GM10248 (cell line): ENCODE measurements at regions not wholly inside any gene's neighbourhood (a gene's known extent, or its start where the extent isn't known, plus 50 kb on each side); places are given as distances from the start of the nearest gene placed in this dataset.

Source experiments
- CTCF ChIA-PET: fragments of 300-600 bp; sonication (Branson Sonifier 250); formaldehyde crosslinking; extraction: SDS; loops from one replicate; lab custom pipeline; 2021; ENCODE audit warnings: antibody characterized with exemption; lab: Yijun Ruan, JAX
- POLR2A ChIA-PET: fragments of 350-650 bp; sonication (Branson Sonifier 250); formaldehyde crosslinking; extraction: SDS; loops from one replicate; lab custom pipeline; 2020; ENCODE audit warnings: antibody characterized with exemption; lab: Yijun Ruan, JAX
- DNase-seq: peaks from one replicate; pipeline ENCODE4 v3.0.0; 2012; ENCODE audit errors: extremely low spot score
- CTCF ChIP-seq: IDR thresholded peaks from 2 replicates; pipeline ENCODE4 v1.5.1; 2012; ENCODE audit warnings: mild to moderate bottlenecking, low read depth; ENCODE audit errors: extremely low read depth, missing control alignments, control extremely low read depth

- ChIA-PET POLR2A (no interaction called here), CTCF (interaction anchor here (1.0 to 1.4 kb wide), 2 partner anchors 42 to 48 kb away, joined by 3 read pairs; no protein-coding TSS in a partner anchor)
- no peak for TF ChIP-seq CTCF
- no peak for DNase-seq
Observed at GRCh38 chr2:66890166-66890742, 455.3 kb downstream of the MEIS1 start.

DNA sequence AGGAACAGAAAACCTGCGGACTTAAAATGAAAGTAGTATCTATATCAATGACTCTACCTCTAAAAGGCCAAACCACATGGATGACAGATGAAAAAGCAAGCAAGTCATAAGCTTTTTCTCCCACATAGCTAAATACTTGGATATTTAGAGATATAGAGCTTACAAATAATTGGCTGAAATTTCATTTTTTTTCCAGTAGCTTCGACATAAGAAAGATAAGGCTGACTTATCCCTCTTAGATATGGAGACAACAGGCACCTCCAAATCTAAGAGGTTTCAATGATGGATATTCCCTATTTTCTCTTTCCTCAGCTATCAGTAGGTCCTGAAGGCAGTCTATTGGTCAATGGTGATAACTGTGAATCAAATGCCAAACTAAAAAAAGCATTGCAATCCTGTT lies 460.3 kb downstream of the MEIS1 start:
- POLR2A ChIA-PET, result no interaction called here
- no peak for TF ChIP-seq CTCF
- CTCF ChIA-PET, result no interaction called here
- DNase-seq, result no peak

DNA sequence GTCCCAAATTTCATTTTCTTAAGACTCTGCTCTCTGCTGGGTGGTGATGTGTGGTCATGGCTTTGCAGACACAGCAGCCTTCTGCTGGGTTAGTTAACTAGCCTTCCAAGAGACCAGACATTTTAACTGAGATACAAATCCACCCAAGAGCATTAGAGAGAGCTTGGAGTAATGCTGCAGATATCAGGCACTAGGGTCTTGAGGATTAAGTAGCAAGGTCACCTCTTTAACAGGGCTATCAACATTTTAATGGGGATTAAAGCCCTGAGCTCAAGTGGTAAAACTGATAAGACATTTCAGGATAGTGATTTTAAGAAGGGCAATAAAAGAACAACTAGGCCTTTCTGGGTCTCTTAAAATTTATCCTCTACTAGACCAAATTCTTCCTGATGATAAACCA lies 461.2 kb downstream of the MEIS1 start:
- DNase-seq, result no peak
- ChIA-PET POLR2A (no interaction called here), CTCF (interaction anchor here (1.4 kb wide), 1 partner anchor 11 kb away, joined by 3 read pairs; no protein-coding TSS in a partner anchor)
- no peak for TF ChIP-seq CTCF

DNA sequence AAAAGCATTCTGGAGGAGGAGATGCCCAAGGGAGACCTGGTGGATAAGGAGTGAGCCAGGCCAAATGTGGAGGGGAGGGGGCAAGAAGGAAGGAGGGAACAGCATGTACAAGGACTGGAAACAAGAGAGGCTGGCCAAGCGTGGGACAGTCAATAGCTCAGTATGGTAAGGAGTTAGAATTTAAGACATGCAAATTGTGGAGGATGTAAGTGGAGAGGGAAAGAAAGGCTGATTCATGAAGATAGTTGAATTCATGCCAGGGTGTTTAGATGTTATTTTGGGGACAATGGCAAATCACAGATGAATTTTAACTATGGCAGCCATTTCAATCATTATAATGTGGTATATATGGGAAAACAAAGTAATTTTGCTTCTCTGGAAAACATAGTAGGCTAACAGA lies 462.3 kb downstream of the MEIS1 start:
- DNase-seq, result no peak
- CTCF ChIA-PET, result interaction anchor here (1.4 kb wide), 1 partner anchor 10 kb away, joined by 3 read pairs; no protein-coding TSS in a partner anchor
- TF ChIP-seq CTCF, result no peak
- POLR2A ChIA-PET, result no interaction called here

- ChIA-PET CTCF (no interaction called here), POLR2A (no interaction called here)
- no peak for TF ChIP-seq CTCF
- DNase-seq, result no peak
Observed at GRCh38 chr2:66897691-66898150, 462.8 kb downstream of the MEIS1 start.

DNA sequence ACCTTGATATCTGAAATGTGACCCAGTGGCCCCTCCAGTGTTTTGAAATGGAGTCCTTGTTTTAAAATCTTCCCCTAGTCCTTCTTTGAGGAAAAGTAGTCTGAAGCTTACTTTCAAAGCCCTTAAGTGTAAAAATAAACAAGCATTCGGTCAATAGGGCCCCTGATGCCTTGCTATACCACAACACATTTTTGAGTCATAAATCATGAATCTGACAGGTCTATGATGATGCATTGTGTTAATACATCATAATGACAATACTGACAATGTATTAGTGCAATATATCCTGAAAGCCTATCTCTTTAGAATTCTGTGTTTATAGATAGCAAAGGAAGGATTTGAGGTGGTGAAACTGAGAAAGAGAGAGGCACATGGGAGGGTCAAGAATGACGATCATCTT lies 464.2 kb downstream of the MEIS1 start:
- no peak for TF ChIP-seq CTCF
- POLR2A ChIA-PET, result no interaction called here
- no peak for DNase-seq
- CTCF ChIA-PET, result no interaction called here

DNA sequence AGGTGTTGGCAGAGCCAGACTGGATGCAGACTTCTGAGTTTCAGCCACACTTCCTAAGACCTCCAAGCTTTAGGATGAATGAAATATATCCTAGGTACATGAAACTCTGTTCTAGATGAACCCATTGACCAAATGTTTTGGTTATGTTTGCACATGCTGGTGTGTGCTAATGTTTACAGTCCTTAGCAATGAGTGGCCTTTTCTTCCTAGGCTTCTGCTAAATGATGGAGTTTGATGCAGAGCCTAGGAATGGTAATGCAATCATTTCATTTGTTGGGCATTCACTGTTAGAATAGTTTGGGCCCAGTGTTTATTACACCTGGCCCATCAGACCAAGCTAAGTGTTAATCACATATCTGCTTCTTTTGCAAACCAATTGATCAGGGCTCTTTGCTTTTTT lies 464.7 kb downstream of the MEIS1 start:
- ChIA-PET CTCF (no interaction called here), POLR2A (no interaction called here)
- no peak for DNase-seq
- TF ChIP-seq CTCF, result no peak
